ENCODE measurements at regions not wholly inside any gene's neighbourhood (a gene's known extent, or its start where the extent isn't known, plus 50 kb on each side); places are given as distances from the start of the nearest gene placed in this dataset.

DNA sequence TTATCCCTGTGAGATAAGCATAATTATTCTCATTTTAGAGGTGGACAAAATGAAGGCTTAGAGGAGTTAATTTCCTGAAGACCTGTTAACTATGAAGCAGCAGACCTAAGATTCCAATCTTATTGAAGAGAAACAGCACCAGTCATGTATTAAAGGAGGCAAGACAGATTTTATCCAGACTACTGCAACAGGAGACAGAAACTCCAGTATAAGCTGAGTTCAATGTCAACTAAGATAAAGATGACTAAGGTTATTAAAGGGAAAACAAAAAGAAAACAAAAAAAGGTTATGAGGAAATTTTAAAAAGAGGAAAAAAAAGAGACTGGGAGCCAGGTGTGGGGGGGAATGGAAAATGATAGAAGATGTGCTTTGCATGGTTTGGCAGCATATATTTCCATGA is 707.7 kb upstream of the NR2F2 start:
- no peak for FAIRE-seq
- TF ChIP-seq EZH2 (IDR thresholded peaks at IDR 0.05; ENCODE audit: low read length) (no peak), CTCF (optimal IDR thresholded peaks at IDR 0.05 in 1 of 3, IDR thresholded peaks at IDR 0.05 in 1 of 3, conservative IDR thresholded peaks at IDR 0.05 in 1 of 3; ENCODE audit: extremely low read depth in 1 of 3, insufficient read depth in 2 of 3, low read length in 3 of 3) (no peak)
- H2AFZ ChIP-seq (ENCODE audit: control insufficient read depth, low read length): no peak overlapping the region

GRCh38 chr15:95624100-95624499 is 706.4 kb upstream of the NR2F2 start:
- DNase-seq (ENCODE audit: low read depth, low spot score) (no peak), FAIRE-seq (no peak)
- H3K27me3 ChIP-seq (ENCODE audit: control insufficient read depth, extremely low read depth, insufficient read depth, low read length): no peaks in the 10 kb centered on the region
- H3K79me2 ChIP-seq (ENCODE audit: control insufficient read depth, insufficient read depth, low read length): no peaks in the 10 kb centered on the region
- no peaks in the 10 kb centered on the region for H3K36me3 ChIP-seq (ENCODE audit: control insufficient read depth in 2 of 2, extremely low read depth in 1 of 2, insufficient read depth in 2 of 2, low read length in 2 of 2)
- H3K4me2 ChIP-seq (ENCODE audit: control insufficient read depth, extremely low read depth, insufficient read depth, low read depth, low read length): no peak overlapping the region
- H3K4me1 ChIP-seq (ENCODE audit: control insufficient read depth, extremely low read depth, insufficient read depth, low read length): no peaks in the 10 kb centered on the region
- no peak overlapping the region for H3K4me3 ChIP-seq (ENCODE audit: control insufficient read depth in 2 of 3, extremely low read depth in 1 of 3, insufficient read depth in 2 of 3, low read depth in 1 of 3, low read length in 3 of 3)
- no peak overlapping the region for H3K9ac ChIP-seq (ENCODE audit: control insufficient read depth, extremely low read depth, insufficient read depth, low read length)
- no peaks in the 10 kb centered on the region for H4K20me1 ChIP-seq (ENCODE audit: control insufficient read depth, extremely low read depth, insufficient read depth, low read length)
- dilution Hi-C loops (cut with MboI; ENCODE audit: extremely low pct_ligation_motif_present, low sequenced_read_pairs): no loop called here
- TF ChIP-seq EZH2 (IDR thresholded peaks at IDR 0.05; ENCODE audit: low read length): no peak
- TF ChIP-seq CTCF (optimal IDR thresholded peaks at IDR 0.05 in 1 of 3, IDR thresholded peaks at IDR 0.05 in 1 of 3, conservative IDR thresholded peaks at IDR 0.05 in 1 of 3; ENCODE audit: extremely low read depth in 1 of 3, insufficient read depth in 2 of 3, low read length in 3 of 3): no peak
- no peak overlapping the region for H2AFZ ChIP-seq (ENCODE audit: control insufficient read depth, low read length)
- no peak overlapping the region for H3K27ac ChIP-seq (ENCODE audit: control insufficient read depth, insufficient read depth, low read length)
- no peaks in the 10 kb centered on the region for H3K9me3 ChIP-seq (ENCODE audit: control insufficient read depth, low read depth, low read length)
- H3K9me1 ChIP-seq (ENCODE audit: control insufficient read depth, extremely low read depth, insufficient read depth, low read length): no peaks in the 10 kb centered on the region

More for the DNA sequence above, 707.7 kb upstream of the NR2F2 start:
- Histone ChIP-seq H3K36me3 (ENCODE audit: control insufficient read depth in 2 of 2, extremely low read depth in 1 of 2, insufficient read depth in 2 of 2, low read length in 2 of 2) (no peaks in the 10 kb centered on the region), H3K4me2 (ENCODE audit: control insufficient read depth, extremely low read depth, insufficient read depth, low read depth, low read length) (no peak overlapping the region), H3K4me3 (ENCODE audit: control insufficient read depth in 2 of 3, extremely low read depth in 1 of 3, insufficient read depth in 2 of 3, low read depth in 1 of 3, low read length in 3 of 3) (no peak overlapping the region), H3K9ac (ENCODE audit: control insufficient read depth, extremely low read depth, insufficient read depth, low read length) (no peak overlapping the region), H3K9me3 (ENCODE audit: control insufficient read depth, low read depth, low read length) (no peaks in the 10 kb centered on the region), H3K9me1 (ENCODE audit: control insufficient read depth, extremely low read depth, insufficient read depth, low read length) (no peaks in the 10 kb centered on the region), H3K4me1 (ENCODE audit: control insufficient read depth, extremely low read depth, insufficient read depth, low read length) (no peaks in the 10 kb centered on the region), H4K20me1 (ENCODE audit: control insufficient read depth, extremely low read depth, insufficient read depth, low read length) (no peaks in the 10 kb centered on the region), H3K27me3 (ENCODE audit: control insufficient read depth, extremely low read depth, insufficient read depth, low read length) (no peaks in the 10 kb centered on the region), H3K27ac (ENCODE audit: control insufficient read depth, insufficient read depth, low read length) (no peak overlapping the region), H3K79me2 (ENCODE audit: control insufficient read depth, insufficient read depth, low read length) (no peaks in the 10 kb centered on the region)
- dilution Hi-C loops (cut with MboI; ENCODE audit: extremely low pct_ligation_motif_present, low sequenced_read_pairs): no loop called here
- no peak for DNase-seq (ENCODE audit: low read depth, low spot score)

Data from keratinocyte (primary cell).